Right hindlimb (tissue), 1 donor: ENCODE measurements at regions not wholly inside any gene's neighbourhood (a gene's known extent, or its start where the extent isn't known, plus 50 kb on each side); places are given as distances from the start of the nearest gene placed in this dataset.

Experiments used
- DNase-seq: peaks from one replicate; pipeline ENCODE4 v3.0.0-alpha.2; 2018

DNA sequence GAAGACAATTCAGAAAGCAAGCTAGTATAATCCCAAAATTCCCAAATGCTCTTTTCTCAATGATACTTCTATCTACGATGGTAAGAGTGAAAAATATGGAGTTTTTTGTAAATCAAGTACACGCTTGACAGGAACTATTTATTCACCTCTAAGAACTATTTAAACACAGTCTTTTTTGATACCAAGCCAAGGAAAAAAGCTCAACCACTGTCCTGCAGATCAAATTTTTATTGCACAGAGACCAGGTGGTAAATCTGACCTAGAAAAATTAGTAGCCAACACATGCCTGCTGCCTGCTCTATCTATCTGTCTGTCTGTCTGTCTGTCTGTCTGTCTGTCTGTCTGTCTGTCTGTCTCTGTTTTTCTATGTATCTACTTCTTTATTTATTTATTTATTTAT lies 292.2 kb downstream of the MZT1 start:
- no peak for DNase-seq

DNA sequence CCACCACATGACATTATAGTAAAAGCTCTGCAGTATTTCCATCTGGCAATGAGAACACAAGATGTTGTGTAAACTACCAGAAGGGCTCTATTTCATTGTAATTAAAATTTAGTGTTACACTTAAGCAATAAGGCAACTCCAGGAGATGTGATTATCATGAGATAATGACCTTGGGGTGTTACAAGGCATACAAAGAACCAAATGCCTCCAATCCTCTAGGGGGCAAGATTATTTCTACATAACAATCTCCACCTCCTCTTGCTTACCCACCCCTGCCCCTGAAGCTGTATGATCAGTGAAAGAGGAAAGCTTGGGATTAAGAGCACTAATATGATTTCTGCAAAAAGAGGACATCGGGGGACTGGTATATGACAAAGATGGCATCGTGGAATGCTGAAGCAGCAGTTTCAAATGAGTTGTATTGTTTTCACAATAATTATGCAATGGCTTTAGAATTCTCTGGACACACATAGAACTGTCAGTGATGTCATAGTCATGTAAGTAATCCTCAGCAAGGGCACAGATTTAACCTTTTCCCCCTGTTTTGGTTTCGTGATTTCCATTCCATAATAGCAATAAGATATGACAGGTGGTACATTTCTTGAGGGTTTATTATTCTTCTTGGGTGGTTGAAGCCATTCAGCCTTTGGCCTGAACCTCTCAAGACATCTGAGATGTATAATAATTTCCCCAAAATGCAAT lies 295.3 kb downstream of the MZT1 start:
- no peak for DNase-seq

DNA sequence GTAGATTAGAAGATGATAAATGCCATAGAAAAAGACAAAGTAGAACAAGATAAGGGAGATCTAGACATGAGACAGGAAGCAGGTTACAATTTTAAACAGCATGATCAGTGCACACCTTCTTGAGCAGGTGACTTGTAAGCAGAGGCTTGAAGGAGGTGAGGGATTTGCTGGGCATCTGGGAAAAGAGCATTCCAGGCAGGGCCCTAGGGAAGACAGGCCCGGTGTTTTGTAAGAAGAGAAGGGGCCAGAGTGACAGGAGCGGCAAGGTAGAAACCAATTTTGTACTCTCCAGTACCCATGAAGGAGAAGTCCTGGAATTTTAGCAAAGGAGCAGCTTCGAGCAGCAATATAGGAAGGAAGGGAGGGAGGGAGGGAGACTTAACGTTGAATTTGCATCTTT lies 296.5 kb downstream of the MZT1 start:
- no peak for DNase-seq

DNA sequence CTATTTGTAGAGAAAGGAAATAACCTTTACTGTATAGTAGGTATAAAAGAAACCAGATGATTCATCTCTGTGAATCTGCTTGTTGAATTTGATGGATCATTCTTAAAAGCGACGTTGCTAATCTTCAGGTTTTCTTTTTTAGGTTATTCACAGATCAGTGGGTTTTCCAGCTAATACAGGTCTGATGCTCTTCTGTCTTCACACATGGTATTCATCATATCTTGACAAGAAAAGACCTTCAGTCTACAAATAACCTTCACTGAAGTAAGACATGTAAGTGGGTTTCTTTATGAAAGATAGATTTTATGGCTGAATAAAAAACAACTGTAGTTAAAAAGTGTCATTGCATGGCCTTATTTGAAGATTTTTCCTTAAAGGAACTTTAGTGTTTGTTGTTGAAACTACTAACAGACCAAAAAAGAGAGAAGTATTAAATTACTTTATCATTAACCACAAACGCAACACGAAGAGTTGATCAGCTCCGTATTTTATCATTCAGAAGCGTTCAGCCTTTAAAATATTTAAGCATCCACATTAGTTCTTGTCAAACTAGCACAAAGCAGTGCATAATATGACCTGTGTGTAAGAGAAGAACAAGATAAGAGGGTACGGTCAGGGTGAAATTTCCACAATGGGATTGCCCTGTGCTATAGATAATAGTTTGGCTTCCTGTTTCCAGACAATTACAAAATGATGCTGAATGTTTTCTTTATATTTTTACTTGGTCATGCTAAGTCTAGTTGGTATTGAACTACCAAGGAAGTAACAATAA lies 299.5 kb downstream of the MZT1 start:
- DNase-seq = no peak

DNA sequence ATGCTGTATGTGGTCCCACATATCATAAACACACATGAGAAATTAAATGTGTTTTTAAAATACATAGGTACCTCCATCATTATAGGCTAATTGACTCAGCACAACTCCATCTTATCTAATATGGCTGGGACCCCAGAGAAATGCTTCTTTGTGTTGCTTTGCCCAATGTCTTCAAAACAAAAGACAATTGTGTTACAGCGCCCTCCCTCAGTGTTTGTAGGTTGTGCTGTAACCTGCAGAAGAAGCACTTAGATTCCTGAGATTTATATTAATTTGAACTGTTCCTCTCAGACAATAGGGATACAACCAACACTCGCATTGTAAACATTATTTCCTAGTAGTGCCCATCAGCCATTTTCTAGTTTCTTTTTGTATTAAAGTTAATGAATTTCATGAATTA lies 303.4 kb downstream of the MZT1 start:
- no peak for DNase-seq

DNA sequence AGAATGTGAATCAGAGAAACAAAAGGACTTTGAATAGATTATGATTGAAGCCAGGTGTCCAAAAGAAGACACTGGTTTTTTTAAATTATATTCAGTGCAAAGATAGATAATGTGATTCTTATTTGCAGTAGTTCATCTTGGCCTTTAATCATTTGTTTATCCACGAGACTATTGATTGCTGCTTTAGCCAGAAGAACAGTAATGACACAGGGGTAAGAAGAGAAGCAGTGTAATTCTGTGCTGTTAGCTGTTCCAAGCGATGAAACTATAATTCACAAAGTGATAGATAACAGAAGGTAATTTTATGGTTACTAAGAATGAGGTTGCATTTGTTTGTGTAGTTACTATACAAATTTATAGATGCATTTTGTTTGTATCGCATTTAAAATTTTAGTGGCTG lies 311.6 kb downstream of the MZT1 start:
- no peak for DNase-seq

DNA sequence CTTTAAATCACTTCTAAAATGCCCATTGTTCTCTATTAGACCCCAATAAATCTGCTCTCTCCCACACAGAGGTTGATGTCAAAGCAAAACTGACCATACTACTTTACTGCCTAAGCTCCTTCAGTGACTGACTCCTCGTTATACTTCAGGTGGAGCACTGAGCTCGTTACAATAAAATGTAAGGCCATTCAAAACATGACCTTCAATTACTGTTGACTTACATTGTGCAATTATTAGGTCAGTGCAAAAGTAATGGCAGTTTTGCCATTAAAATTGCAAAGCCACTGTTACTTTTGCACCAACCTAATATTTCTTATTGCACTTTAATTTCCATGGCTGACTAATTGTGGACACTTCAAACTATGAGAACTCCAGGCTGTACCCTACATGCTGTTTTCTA lies 314.9 kb downstream of the MZT1 start:
- DNase-seq = no peak

DNA sequence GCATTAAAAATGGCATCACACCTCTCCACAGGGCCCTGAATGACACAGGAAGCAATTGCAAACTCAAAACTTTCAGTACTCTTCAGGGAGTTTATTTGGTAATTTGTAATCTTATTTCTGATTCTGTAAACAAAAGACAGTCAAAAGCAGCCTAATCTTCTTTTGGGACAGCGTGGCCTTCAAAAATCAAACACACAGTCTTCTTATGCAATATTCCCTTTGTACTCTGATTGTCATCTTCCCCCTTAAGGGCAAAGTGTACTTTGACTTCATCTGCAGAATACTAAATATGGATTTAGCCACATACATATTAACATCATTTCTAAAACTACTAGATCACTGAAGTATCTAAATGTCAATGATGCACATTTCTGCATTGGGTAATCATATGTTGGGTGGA lies 322.0 kb downstream of the MZT1 start:
- no peak for DNase-seq

DNA sequence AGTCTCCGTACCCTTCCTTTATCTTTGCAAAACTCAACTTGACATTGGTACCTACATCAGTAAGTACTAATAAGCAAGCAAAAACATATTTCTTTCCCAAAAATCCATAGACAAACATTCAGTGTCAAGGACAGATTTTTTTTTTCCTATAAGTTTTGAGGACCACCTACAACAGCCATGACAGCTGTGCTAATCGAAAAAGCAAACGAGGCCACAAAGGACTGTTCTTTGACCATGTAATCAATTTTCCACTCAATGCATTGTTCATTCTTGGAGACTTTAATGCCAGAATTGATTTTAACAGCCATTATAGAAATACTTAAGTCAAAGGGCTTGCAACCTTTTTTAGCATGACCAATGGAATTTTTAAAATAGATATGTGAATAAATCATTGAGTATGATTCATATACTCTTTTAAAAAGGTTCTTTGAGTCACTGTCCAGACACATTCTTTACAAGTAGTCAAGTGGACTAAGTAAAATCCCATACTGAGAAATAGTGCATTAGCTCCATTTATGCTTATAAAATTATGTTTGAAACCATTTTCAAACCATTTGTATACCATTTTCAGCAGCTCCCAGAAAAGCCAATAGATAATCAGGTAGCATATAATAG lies 323.9 kb downstream of the MZT1 start:
- DNase-seq = no peak

DNA sequence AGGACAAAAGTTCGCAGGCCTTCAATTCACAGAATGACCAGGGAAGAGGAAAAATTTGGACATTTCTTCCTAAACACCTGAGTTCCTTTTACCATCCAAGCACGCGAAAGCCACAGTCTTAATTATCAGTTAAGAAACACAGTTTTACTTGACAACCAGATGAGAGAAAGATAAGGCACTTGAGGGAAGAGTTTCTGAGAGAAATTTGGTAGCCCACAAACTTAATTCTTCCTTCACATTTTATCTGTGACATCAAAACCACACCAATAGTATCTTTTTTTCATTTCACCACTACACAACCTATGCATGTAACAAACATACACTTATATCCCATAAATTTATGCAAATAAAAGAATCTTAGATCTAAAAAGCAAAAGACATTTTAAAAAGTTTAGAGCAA lies 326.6 kb downstream of the MZT1 start:
- no peak for DNase-seq

DNA sequence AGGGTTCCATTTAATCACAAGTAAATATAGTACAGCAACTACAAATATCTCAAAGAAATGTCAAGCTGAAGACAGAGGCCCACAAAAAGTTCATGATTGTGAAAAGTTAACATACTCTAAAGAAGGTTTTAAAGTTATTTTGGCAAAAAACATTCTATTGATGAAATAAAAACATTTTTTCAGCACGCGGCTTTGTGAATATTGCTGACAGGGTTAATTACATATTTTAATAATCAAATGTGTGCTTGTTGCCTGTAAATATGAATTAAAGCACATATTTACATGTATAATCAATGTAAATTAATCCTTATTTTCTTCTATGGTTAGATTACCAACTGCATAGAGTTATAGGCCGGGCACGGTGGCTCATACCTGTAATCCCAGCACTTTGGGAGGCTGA lies 328.1 kb downstream of the MZT1 start:
- no peak for DNase-seq

DNA sequence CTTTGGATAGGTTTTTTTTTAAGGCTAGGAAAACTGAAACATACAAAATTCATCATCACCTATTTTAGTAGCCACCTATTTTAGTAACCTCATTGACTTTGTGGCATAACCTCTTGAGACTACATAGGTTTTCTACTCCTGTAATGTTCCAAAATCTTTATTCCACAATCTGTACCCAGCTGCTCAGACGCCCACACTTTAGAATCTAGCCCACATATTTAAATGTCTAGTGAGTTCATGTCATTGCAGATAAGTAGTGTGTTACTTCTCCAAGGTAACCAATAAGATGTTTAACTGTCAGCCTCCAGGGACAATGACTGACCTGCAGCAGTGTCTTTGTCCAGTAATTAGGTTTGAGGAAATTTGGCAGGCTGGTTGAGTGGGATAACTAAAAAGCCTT lies 330.2 kb downstream of the MZT1 start:
- no peak for DNase-seq

DNA sequence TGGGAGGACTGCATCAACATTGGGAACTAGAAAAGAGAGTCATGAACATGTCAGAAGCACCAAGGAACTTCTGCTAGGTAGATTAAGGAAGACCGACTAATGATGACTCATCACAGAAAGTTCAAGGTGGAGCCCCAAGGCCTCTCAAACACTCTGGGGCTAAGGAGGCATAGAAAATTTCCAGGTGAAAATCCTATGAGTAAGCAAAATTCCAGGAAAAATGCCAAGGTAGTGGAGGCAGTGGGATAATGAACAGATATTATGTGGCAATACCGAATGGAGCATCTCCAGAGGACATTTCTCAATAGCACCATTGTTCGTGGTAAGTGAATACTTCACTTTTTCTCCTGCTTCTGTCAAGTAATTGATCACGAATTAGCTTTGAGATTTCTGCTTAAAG lies 336.5 kb downstream of the MZT1 start:
- no peak for DNase-seq

DNA sequence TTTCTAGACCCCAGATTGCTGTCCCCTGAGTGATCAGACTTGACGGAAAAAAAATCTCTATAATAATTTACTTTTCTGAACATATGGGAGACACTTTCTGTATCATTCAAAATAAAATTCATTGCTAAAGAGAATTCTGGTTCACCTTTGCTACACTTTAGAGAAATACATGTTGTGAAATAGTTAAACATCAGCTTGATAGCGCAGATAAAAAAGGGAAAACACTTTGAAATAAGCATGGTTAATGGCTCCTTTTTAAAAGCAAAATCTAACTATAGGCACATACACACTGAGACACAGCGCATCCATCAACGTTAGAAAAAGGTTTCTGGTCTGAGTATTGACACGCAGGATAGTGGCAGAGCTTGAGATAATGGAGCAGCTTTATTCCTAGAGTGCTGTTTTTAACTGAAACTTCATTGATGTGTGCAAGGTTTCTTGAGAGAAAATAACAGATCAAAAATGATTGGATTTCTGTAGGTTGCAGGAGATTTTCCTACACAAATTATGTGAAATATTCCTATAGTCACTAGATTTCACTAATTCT lies 341.2 kb downstream of the MZT1 start:
- DNase-seq = no peak

DNA sequence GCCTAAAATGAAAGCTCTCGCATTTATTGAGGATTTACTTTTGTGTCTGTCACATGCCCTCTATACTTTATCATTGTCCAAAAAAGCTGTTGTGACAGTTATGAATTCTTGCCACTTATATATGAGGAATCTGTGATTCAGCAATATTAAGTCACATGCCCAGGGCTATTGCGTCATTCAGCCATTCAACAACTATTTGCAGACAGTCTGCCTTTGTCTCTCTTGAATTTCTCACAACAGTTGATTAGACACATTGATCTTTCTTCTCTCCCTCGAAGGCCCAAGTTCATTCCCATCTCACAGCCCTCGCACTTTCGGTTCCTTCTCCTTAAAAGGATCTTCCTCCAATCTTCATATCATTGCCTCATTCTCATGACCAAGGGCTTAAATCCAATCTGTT lies 342.6 kb downstream of the MZT1 start:
- no peak for DNase-seq

DNA sequence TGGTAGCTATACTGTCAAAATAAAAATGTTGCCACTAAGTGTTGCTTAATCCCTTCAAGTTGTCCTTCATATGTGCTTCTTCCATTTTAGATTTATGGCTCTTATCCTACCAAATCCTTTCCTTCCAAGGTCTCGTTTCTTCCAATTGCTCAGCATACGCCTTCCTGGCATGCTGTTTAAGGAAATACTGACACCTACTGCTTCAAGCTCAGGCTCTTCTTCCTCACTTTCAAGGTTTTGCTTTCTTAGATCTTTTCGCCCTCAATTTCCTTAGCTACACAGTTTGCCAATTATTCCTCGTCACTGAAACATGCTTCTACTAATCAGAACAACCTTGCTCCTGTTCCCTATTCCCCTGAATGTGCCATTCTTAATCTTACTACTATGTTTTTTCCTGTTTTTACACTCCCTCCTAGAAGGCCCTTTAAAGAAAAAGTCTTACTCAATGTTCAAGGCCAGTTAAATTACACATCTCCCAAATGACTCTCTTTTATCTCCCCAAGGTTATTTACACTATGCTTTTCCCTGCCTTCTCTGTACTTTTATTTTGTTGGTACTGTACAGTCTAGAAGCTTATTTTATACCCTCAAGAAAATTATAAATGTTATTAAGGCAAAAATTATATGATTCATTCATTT lies 343.1 kb downstream of the MZT1 start:
- no peak for DNase-seq

DNA sequence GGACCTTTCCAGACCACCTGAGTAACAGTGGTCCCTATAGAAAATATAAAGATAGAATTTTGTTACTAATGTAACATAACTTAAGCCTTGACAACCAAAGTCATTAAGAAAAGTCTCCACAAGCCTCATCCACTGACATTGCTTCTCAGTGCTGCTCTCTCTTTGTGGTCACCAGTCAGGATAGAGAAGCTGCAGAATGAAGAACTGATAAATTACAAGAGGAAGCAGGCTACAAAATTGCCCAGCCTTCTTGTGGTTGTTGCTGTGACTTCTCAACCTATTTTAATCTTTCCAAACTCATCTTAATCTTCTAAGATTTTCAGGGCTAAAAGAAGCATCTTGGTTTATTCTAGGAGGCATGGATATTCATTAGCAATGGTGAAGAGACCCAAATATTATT lies 343.8 kb downstream of the MZT1 start:
- no peak for DNase-seq

DNA sequence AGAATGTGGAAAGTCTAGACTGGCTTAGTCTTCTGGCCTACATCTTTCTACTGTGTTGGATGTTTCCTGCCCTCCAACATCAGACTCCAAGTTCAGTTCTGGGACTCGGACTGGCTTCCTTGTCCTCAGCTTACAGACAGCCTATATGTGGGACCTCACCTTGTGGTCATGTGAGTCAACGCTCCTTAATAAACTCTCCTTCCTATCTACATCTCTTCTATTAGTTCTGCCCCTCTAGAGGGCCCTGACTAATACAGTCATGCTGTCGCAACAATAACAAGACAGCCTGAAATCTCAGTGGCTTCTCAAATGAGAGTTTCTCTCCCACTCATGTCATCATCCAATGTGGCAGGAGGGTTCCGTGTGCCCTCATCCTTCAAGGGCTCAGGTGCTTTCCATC lies 347.8 kb downstream of the MZT1 start:
- no peak for DNase-seq

DNA sequence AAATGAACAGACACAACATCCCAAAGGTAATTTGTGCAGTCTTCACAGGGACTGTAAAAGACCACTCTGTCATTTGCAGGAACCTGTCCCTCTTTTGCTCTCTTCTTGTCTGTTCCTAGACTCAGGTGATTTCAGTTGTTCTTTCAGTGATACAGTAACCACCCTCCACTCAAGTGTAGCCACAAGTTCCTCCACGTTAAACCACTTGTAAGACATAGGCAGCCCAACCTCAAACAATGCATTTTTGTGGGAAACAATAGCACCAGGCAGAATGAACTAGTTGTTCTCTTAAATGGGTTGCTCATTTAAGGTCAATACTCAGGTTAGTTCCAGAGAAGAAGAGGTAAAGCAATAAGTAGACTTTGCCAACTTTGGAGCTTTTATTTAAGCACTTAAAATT lies 359.4 kb downstream of the MZT1 start:
- DNase-seq = no peak

DNA sequence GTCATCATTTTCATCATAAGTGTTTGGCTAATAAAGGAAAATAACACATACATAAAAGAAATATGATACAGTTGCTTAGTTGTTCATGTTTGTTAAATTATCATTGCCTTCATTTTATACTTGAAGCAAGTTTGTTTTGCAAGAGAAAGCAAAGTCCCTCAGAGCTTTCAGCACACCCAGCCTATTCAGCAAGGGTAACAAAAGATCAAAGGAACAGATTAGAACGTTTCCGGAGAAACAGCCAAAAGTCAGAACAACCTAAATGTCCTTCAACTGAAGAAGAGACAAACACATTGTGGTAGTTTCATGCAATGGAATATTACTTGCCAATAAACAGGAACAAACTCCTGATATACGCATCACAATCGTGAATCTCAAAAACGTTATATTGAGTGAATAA lies 380.7 kb downstream of the MZT1 start:
- no peak for DNase-seq

DNA sequence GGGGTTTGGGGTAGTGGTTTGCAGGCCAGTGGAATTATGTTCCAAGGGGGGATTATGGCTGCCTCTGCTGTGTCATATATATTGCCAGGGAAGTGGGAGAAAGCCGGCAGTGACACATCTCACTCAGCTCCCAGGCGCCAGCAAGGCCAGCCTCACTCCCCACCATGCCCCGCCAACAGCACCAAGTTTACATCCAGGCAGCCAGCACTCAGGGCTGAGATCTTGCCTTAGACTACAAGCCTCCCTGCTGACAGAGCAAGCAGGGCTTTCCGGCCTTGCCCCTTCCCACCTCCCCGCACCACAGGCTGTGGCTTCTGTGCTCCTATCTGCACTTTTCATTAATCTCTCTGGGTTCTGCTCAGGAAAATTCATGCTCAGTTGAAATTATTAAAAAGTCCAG lies 385.1 kb downstream of the MZT1 start:
- DNase-seq = no peak

DNA sequence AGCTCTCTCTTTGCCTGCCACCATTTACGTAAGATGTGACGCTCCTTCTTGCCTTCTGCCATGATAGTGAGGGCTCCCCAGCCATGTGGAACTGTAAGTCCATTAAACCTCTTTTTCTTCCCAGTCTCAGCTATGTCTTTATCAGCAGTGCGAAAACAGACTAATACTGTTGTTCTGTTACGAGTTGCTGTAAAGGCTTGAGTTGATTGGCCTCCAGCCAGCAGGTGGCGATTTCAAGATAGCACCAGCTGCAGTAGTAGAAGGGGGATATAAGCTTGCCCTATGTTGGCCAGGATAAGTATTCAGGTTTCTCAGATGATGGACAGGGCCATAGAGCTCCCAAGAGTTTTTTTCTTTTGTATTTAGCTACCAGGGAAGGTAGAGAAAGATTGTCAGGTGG lies 385.5 kb downstream of the MZT1 start:
- no peak for DNase-seq

DNA sequence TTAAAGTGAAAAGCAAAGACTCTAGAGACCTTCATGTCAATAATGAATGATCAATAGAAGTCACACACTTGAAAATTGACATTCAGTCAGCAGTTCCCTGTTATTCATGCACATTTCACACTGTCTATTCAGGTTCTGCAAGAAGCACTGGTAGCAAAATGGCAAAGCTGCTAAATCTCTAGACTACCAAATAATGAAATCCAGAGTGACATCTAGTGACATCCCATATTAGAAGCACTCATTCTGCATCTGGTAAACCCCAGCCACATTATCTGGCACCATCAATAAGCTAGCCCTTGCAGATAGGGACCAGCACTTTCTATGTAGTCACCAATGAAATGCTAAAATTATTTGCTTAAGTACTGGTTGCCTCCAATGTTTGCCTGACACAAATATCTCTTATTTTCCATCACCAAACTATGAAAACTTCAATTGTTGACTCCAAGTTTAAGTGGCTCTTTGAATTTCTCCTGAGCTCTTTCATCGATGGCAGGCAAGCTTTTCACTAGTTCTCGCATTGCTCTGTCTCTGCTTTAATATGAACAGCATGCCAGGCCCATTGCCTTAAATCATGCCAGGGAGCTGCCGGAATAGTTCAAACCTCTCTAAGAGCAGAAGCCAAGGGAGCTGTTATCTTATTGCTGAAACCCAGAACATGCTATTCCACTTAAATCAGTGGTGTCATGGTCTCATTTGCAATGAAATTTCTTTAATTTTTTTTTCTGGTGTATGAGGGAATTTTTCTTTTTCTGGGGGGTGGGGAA lies 409.9 kb downstream of the MZT1 start:
- DNase-seq = no peak
